Upper lobe of left lung (tissue), 4 donors: ENCODE measurements at regions not wholly inside any gene's neighbourhood (a gene's known extent, or its start where the extent isn't known, plus 50 kb on each side); places are given as distances from the start of the nearest gene placed in this dataset.

Experiments
- CTCF ChIP-seq, 6 experiments: fragments of 450-650 bp in 4 of 6; fragments of 200-600 bp in 2 of 6; sonication (generic) in 2 of 6; IDR thresholded peaks; one replicate each; pipeline ENCODE4 v1.5.1; 2016 to 2019; ENCODE audit warnings: antibody characterized with exemption in 6 of 6
- POLR2A ChIP-seq, 4 donors: fragments of 450-650 bp; IDR thresholded peaks; one replicate each; pipeline ENCODE4 v1.5.1; 2016 to 2017; ENCODE audit warnings: antibody characterized with exemption in 4 of 4, mild to moderate bottlenecking in 2 of 4

DNA sequence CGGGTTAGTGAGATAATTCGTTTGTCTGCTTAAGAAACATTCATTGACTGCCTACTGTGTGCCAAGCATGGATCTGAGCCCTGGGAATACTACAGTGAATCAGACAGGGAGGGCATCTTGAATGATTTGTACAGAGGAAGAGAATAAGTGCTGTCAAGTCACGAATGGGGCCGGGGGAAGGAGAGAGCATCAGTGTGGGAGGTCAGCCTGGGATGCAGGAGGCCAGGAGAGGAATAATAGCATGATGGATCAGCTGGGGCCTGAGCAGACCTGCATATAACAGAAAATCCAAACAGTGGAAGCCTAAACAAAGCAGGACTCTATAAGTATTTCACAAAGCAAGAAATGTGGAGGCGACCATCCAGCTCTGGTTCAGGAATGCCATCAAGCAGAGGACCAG lies 55.4 kb upstream of the PAX8 start:
- TF ChIP-seq POLR2A (IDR thresholded peaks at IDR 0.05): no peak
- TF ChIP-seq CTCF (IDR thresholded peaks at IDR 0.05): no peak
